ENCODE measurements at regions not wholly inside any gene's neighbourhood (a gene's known extent, or its start where the extent isn't known, plus 50 kb on each side); places are given as distances from the start of the nearest gene placed in this dataset.

DNA sequence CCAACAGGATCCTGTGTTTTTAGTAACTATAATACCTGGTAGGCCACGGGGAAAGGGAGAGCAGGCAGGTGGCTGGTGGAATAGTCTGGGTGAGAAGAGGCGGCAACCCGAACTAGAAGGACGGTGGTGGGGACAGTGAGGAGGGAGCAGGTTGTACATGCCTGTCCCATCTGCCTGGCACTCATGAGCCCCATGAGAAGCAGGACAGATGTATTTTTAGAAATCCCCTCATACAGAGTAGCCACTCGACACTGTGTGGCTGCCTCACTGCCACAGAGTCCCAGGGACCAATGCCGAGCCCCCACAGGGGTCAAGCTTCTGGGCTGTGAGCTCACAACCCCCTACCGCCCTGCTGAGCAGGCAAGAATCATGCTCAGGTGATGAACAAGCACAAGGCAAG lies 136.6 kb downstream of the SEC61B start:
- no peak for DNase-seq (ENCODE audit: low spot score)
- no peaks in the 10 kb centered on the region for H3K36me3 ChIP-seq (ENCODE audit: insufficient read depth, low read length, poor library complexity, severe bottlenecking)
- H3K27me3 ChIP-seq (replicated peaks; ENCODE audit: insufficient read depth, low read depth, low read length, poor library complexity) = peaks cover 16% of the 10 kb centered on the region
- ChIA-PET POLR2A (ENCODE audit: low non-redundant PET) (no interaction called here), CTCF (no interaction called here)
- no peaks in the 10 kb centered on the region for H3K9me3 ChIP-seq (ENCODE audit: low read depth, low read length, poor library complexity, severe bottlenecking)
- no peak overlapping the region for H3K27ac ChIP-seq (ENCODE audit: low read depth, low read length, poor library complexity, severe bottlenecking)
- H3K4me3 ChIP-seq (ENCODE audit: low read depth, low read length, poor library complexity, severe bottlenecking) = no peak overlapping the region
- no peaks in the 10 kb centered on the region for H3K4me1 ChIP-seq (ENCODE audit: insufficient read depth, low read length, poor library complexity, severe bottlenecking)
- no TSS peak for BruUV-seq (replicated peaks)
- no peak for TF ChIP-seq EZH2 (IDR thresholded peaks at IDR 0.05; ENCODE audit: borderline replicate concordance, low read depth, low read length, poor library complexity, severe bottlenecking)
- intact Hi-C loops (cut with micrococcal nuclease; ENCODE audit: unreplicated experiment) = no loop called here

DNA sequence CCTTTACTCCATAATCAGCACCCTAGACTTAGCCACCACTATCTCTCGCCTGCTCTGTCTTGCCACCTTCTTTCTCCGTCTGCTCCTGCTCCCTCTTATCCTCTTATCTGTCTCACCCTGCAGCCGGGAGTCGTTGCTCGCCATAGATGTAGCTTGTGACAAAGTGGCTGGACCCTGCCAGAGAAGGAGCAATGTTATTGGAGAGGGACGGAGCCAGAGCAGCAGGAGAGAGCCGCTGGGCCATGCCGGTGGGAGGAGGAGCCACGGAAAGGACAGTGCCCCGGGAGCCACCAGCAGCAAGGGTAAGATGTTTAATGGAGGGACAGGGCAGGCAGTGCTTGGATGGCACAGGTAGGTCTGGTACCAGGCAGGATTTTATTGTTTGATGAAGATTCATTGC lies 137.3 kb downstream of the SEC61B start:
- no peak for DNase-seq (ENCODE audit: low spot score)
- Histone ChIP-seq H3K27me3 (replicated peaks; ENCODE audit: insufficient read depth, low read depth, low read length, poor library complexity) (peaks cover 16% of the 10 kb centered on the region), H3K4me3 (ENCODE audit: low read depth, low read length, poor library complexity, severe bottlenecking) (no peak overlapping the region), H3K27ac (ENCODE audit: low read depth, low read length, poor library complexity, severe bottlenecking) (no peak overlapping the region), H3K4me1 (ENCODE audit: insufficient read depth, low read length, poor library complexity, severe bottlenecking) (no peaks in the 10 kb centered on the region), H3K9me3 (ENCODE audit: low read depth, low read length, poor library complexity, severe bottlenecking) (no peaks in the 10 kb centered on the region), H3K36me3 (ENCODE audit: insufficient read depth, low read length, poor library complexity, severe bottlenecking) (no peaks in the 10 kb centered on the region)
- BruUV-seq (replicated peaks) = no TSS peak
- intact Hi-C loops (cut with micrococcal nuclease; ENCODE audit: unreplicated experiment) = no loop called here
- POLR2A ChIA-PET (ENCODE audit: low non-redundant PET) = no interaction called here
- TF ChIP-seq, protein P1, sequence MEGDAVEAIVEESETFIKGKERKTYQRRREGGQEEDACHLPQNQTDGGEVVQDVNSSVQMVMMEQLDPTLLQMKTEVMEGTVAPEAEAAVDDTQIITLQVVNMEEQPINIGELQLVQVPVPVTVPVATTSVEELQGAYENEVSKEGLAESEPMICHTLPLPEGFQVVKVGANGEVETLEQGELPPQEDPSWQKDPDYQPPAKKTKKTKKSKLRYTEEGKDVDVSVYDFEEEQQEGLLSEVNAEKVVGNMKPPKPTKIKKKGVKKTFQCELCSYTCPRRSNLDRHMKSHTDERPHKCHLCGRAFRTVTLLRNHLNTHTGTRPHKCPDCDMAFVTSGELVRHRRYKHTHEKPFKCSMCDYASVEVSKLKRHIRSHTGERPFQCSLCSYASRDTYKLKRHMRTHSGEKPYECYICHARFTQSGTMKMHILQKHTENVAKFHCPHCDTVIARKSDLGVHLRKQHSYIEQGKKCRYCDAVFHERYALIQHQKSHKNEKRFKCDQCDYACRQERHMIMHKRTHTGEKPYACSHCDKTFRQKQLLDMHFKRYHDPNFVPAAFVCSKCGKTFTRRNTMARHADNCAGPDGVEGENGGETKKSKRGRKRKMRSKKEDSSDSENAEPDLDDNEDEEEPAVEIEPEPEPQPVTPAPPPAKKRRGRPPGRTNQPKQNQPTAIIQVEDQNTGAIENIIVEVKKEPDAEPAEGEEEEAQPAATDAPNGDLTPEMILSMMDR (conservative IDR thresholded peaks at IDR 0.05; ENCODE audit: low read depth, low read length) = no peak
- TF ChIP-seq EZH2 (IDR thresholded peaks at IDR 0.05; ENCODE audit: borderline replicate concordance, low read depth, low read length, poor library complexity, severe bottlenecking) = no peak
- CTCF ChIA-PET = no interaction called here

DNA sequence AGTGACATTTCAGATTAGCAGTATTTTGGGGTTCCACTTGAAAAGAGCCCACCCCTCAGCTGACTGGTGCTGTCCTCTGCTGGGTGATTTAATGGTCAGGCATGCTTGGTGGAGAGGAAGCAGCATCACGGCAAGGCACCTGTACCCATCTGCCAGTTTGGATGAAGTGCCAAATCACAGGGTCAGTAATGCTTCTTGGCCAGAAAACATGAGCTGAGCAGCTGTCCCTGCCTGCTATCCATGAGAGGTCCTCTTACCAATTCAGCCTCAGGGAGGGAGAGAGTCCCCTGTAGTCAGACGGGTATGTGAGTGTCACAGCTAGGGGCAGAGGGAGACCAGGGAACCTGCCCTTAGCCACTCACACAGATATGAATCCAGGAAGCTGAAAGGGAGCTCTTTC lies 137.9 kb downstream of the SEC61B start:
- Histone ChIP-seq H3K9me3 (ENCODE audit: low read depth, low read length, poor library complexity, severe bottlenecking) (no peaks in the 10 kb centered on the region), H3K4me1 (ENCODE audit: insufficient read depth, low read length, poor library complexity, severe bottlenecking) (no peaks in the 10 kb centered on the region), H3K4me3 (ENCODE audit: low read depth, low read length, poor library complexity, severe bottlenecking) (no peak overlapping the region), H3K27ac (ENCODE audit: low read depth, low read length, poor library complexity, severe bottlenecking) (no peak overlapping the region), H3K36me3 (ENCODE audit: insufficient read depth, low read length, poor library complexity, severe bottlenecking) (no peaks in the 10 kb centered on the region), H3K27me3 (replicated peaks; ENCODE audit: insufficient read depth, low read depth, low read length, poor library complexity) (peaks cover 16% of the 10 kb centered on the region)
- intact Hi-C loops (cut with micrococcal nuclease; ENCODE audit: unreplicated experiment) = no loop called here
- no peak for DNase-seq (ENCODE audit: low spot score)
- no peak for TF ChIP-seq EZH2 (IDR thresholded peaks at IDR 0.05; ENCODE audit: borderline replicate concordance, low read depth, low read length, poor library complexity, severe bottlenecking)
- TF ChIP-seq, protein P1 (conservative IDR thresholded peaks at IDR 0.05; ENCODE audit: low read depth, low read length) = no peak
- BruUV-seq (replicated peaks) = no TSS peak
- ChIA-PET POLR2A (ENCODE audit: low non-redundant PET) (no interaction called here), CTCF (no interaction called here)

DNA sequence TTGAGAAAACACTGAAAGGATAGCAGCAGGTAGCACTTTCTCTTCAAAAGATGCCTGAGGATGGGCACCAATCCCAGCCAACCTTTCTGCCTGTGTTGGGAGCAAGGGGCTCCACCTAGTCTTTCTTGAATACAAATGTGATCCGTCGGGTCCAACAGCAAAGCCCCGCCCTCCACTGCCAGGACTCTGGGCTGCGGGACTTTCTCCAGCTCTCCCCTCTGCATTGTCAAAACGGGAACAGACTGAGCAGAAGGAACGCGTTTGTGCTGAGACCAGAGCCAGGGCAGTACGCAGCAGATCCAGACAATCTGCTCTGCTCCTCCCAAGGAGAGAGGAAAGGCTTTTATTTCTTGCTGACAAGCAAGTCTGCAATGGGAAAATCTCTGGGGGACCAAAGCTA lies 139.7 kb downstream of the SEC61B start:
- CTCF ChIA-PET = no interaction called here
- H3K9me3 ChIP-seq (ENCODE audit: low read depth, low read length, poor library complexity, severe bottlenecking) = no peaks in the 10 kb centered on the region
- no peak for DNase-seq (ENCODE audit: low spot score)

More for the DNA sequence above, 139.7 kb downstream of the SEC61B start:
- TF ChIP-seq, protein P1 (conservative IDR thresholded peaks at IDR 0.05; ENCODE audit: low read depth, low read length) = no peak
- no peak for TF ChIP-seq EZH2 (IDR thresholded peaks at IDR 0.05; ENCODE audit: borderline replicate concordance, low read depth, low read length, poor library complexity, severe bottlenecking)
- BruUV-seq (replicated peaks) = no TSS peak
- peaks cover 16% of the 10 kb centered on the region for H3K27me3 ChIP-seq (replicated peaks; ENCODE audit: insufficient read depth, low read depth, low read length, poor library complexity)
- POLR2A ChIA-PET (ENCODE audit: low non-redundant PET) = no interaction called here
- intact Hi-C loops (cut with micrococcal nuclease; ENCODE audit: unreplicated experiment) = no loop called here
- no peak overlapping the region for H3K4me3 ChIP-seq (ENCODE audit: low read depth, low read length, poor library complexity, severe bottlenecking)
- no peak overlapping the region for H3K27ac ChIP-seq (ENCODE audit: low read depth, low read length, poor library complexity, severe bottlenecking)
- H3K36me3 ChIP-seq (ENCODE audit: insufficient read depth, low read length, poor library complexity, severe bottlenecking) = no peaks in the 10 kb centered on the region
- H3K4me1 ChIP-seq (ENCODE audit: insufficient read depth, low read length, poor library complexity, severe bottlenecking) = no peaks in the 10 kb centered on the region

Data from A673 (cell line).